Caco-2 (cell line): ENCODE measurements at regions not wholly inside any gene's neighbourhood (a gene's known extent, or its start where the extent isn't known, plus 50 kb on each side); places are given as distances from the start of the nearest gene placed in this dataset.
"Not testable (repeated sequence)": the region's sequence is repeated elsewhere in the genome, so short reads cannot be mapped to it uniquely, and the experiment has no call there.

ENCODE experiments used
- BruUV-seq: library from RNA; stranded (reverse); fragments of 400-500 nt; replicated peaks from 2 replicates; lab custom pipeline; 2021; lab: Mats Ljungman, UMichigan
- CTCF ChIA-PET: fragments of 300-600 bp; sonication (Branson Sonifier 250); formaldehyde crosslinking; loops from one replicate; lab custom pipeline; 2022; ENCODE audit warnings: antibody characterized with exemption; lab: Charles Lee
- POLR2A ChIA-PET: fragments of 300-600 bp; sonication (Branson Sonifier 250); formaldehyde crosslinking; loops from one replicate; lab custom pipeline; 2022; ENCODE audit warnings: antibody characterized with exemption; lab: Charles Lee
- DNase-seq, 2 experiments: peaks; one replicate each; pipeline versions ENCODE4 v3.0.0 to v3.0.0-alpha.2; 2020 to 2022
- H3K27me3 ChIP-seq: replicated peaks from 2 replicates; pipeline ENCODE4 v1.6.0; 2011; ENCODE audit warnings: low read length; ENCODE audit not compliant: control insufficient read depth, insufficient read depth
- H3K36me3 ChIP-seq: 2 replicates; pipeline ENCODE4 v1.5.1; 2011; ENCODE audit warnings: low read length; ENCODE audit not compliant: control insufficient read depth, insufficient read depth
- H3K4me1 ChIP-seq: fragments of 250-450 bp; sonication (Bioruptor Pico); 2 replicates; pipeline ENCODE4 v1.5.1; 2020; ENCODE audit warnings: mild to moderate bottlenecking
- H3K4me3 ChIP-seq: 2 replicates; pipeline ENCODE4 v1.5.1; 2011; ENCODE audit warnings: low read depth, mild to moderate bottlenecking, control low read depth, low read length
- H3K9me3 ChIP-seq: fragments of 250-450 bp; sonication (Bioruptor Pico); 2 replicates; pipeline ENCODE4 v1.5.1; 2020; ENCODE audit warnings: mild to moderate bottlenecking, moderate library complexity
- H3K27ac Mint-ChIP-seq: one replicate; pipeline ENCODE4 v1.8.0; 2022; ENCODE audit warnings: mixed read lengths; ENCODE audit not compliant: unreplicated experiment
- H3K27me3 Mint-ChIP-seq: one replicate; pipeline ENCODE4 v1.8.0; 2022; ENCODE audit warnings: mixed read lengths; ENCODE audit not compliant: insufficient read depth, unreplicated experiment
- H3K36me3 Mint-ChIP-seq: one replicate; pipeline ENCODE4 v1.8.0; 2022; ENCODE audit warnings: mild to moderate bottlenecking, mixed read lengths; ENCODE audit not compliant: insufficient read depth, unreplicated experiment
- H3K4me1 Mint-ChIP-seq: one replicate; pipeline ENCODE4 v1.8.0; 2022; ENCODE audit warnings: low read depth, mixed read lengths; ENCODE audit not compliant: unreplicated experiment
- H3K4me3 Mint-ChIP-seq: one replicate; pipeline ENCODE4 v1.8.0; 2022; ENCODE audit warnings: mild to moderate bottlenecking, moderate library complexity, mixed read lengths; ENCODE audit not compliant: unreplicated experiment
- H3K9me3 Mint-ChIP-seq: one replicate; pipeline ENCODE4 v1.8.0; 2022; ENCODE audit warnings: mixed read lengths; ENCODE audit not compliant: unreplicated experiment
- intact Hi-C: fragments of 100-400 bp; cut with micrococcal nuclease; formaldehyde crosslinking; loops from one replicate; pipeline ENCODE4 v1.10.0; 2022; ENCODE audit not compliant: unreplicated experiment
- TF ChIP-seq, protein P1 (sequence below), 2 experiments: fragments of 200-600 bp in 1 of 2; IDR thresholded peaks; 1 replicate in 1 of 2; 2 replicates in 1 of 2; pipeline versions ENCODE4 v1.5.1 to v1.8.0; 2011 to 2022; ENCODE audit warnings: antibody characterized with exemption in 1 of 2, control low read depth in 1 of 2, inconsistent platforms in 1 of 2, low read depth in 1 of 2, low read length in 1 of 2, mild to moderate bottlenecking in 1 of 2, moderate library complexity in 1 of 2; ENCODE audit not compliant: insufficient read depth in 1 of 2, severe bottlenecking in 1 of 2, unreplicated experiment in 1 of 2

DNA sequence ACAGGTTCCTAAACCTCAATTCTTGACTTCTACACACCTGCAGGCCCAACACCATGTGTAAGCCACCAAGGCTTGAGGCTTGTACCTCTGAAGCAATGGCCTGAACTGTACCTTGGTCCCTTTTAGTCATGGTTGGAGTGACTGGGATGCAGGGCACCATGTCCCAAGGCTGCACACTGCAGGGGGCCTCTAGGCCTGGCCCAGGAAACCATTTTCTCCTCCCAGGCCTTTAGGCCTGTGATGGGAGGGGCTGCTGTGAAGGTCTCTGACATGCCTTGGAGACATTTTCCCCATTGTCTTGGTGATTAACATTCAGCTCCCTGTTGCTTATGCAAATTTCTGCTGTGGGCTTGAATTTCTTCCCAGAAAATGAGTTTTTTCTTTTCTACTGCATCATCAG is 75.8 kb upstream of the ZNF678 start:
- Histone ChIP-seq H3K36me3 (no peaks in the 10 kb centered on the region), H3K9me3 (no peaks in the 10 kb centered on the region; the same call in 1 of the 2 replicates), H3K27me3 (no peaks in the 10 kb centered on the region), H3K4me1 (no peaks in the 10 kb centered on the region), H3K4me3 (no peak overlapping the region)
- intact Hi-C loops, result loop anchor here (10.0 kb wide), 2 partner anchors 237 to 617 kb away; partner anchors contain the start of genes C1orf35 and MRPL55
- Mint-ChIP-seq H3K4me3 (no peak overlapping the region), H3K36me3 (no peaks in the 10 kb centered on the region), H3K27ac (no peak overlapping the region), H3K4me1 (no peaks in the 10 kb centered on the region), H3K9me3 (peaks cover 18% of the 10 kb centered on the region), H3K27me3 (no peaks in the 10 kb centered on the region)
- DNase-seq, result no peak
- POLR2A ChIA-PET, result no interaction called here
- no TSS peak for BruUV-seq
- TF ChIP-seq, protein P1, sequence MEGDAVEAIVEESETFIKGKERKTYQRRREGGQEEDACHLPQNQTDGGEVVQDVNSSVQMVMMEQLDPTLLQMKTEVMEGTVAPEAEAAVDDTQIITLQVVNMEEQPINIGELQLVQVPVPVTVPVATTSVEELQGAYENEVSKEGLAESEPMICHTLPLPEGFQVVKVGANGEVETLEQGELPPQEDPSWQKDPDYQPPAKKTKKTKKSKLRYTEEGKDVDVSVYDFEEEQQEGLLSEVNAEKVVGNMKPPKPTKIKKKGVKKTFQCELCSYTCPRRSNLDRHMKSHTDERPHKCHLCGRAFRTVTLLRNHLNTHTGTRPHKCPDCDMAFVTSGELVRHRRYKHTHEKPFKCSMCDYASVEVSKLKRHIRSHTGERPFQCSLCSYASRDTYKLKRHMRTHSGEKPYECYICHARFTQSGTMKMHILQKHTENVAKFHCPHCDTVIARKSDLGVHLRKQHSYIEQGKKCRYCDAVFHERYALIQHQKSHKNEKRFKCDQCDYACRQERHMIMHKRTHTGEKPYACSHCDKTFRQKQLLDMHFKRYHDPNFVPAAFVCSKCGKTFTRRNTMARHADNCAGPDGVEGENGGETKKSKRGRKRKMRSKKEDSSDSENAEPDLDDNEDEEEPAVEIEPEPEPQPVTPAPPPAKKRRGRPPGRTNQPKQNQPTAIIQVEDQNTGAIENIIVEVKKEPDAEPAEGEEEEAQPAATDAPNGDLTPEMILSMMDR (IDR thresholded peaks at IDR 0.05; ENCODE audit: insufficient read depth in 1 of 2, low read depth in 1 of 2, low read length in 1 of 2, severe bottlenecking in 1 of 2, unreplicated experiment in 1 of 2), result no peak
- CTCF ChIA-PET, result no interaction called here

DNA sequence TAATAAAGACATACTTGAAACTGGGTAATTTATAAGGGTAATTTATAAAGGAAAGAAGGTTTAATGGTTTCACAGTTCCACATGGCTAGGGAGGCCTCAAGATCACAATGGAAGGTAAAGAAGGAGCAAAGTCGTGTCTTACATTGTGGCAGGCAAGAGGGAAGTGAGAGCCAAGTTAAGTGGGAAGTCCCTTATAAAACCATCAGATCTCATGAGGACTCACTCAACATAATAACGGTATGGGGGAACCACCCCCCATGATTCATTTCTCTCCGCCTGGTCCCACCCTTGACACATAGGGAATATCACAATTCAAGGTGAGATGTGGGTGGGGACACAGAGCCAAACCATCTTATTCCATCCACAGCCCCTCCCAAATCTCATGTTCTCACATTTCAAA is 76.8 kb upstream of the ZNF678 start:
- CTCF ChIA-PET, result no interaction called here
- H3K27ac Mint-ChIP-seq, result no peak overlapping the region
- no peak for DNase-seq
- no peak overlapping the region for H3K4me3 Mint-ChIP-seq
- POLR2A ChIA-PET, result no interaction called here
- peaks cover 18% of the 10 kb centered on the region for H3K9me3 Mint-ChIP-seq
- H3K27me3 Mint-ChIP-seq, result no peaks in the 10 kb centered on the region
- BruUV-seq, result no TSS peak
- no peaks in the 10 kb centered on the region for H3K36me3 Mint-ChIP-seq
- H3K4me1 Mint-ChIP-seq, result no peaks in the 10 kb centered on the region
- Histone ChIP-seq H3K4me3 (no peak overlapping the region), H3K9me3 (no peaks in the 10 kb centered on the region; the same call in 1 of the 2 replicates), H3K27me3 (no peaks in the 10 kb centered on the region), H3K4me1 (no peaks in the 10 kb centered on the region), H3K36me3 (no peaks in the 10 kb centered on the region)
- TF ChIP-seq, protein P1 (IDR thresholded peaks at IDR 0.05; ENCODE audit: insufficient read depth in 1 of 2, low read depth in 1 of 2, low read length in 1 of 2, severe bottlenecking in 1 of 2, unreplicated experiment in 1 of 2), result no peak
- intact Hi-C loops, result loop anchor here (10.0 kb wide), 2 partner anchors 238 to 618 kb away; partner anchors contain the start of genes C1orf35 and MRPL55

DNA sequence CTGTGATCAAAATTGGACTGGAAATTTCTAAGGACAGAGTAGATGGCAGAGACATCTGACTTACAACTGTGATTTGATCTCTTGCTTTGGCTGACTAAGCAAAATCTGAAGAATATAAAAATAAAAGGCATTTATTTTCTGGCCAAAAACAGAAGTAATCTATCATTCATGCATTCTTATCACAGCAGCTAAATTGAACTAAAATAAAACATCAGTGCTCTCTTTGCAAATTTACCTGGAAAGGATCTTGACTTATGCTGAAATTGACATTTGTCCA is 81.4 kb upstream of the ZNF678 start:
- H3K27ac Mint-ChIP-seq, result no peak overlapping the region
- no peaks in the 10 kb centered on the region for H3K36me3 ChIP-seq
- no peaks in the 10 kb centered on the region; the same call in 1 of the 2 replicates for H3K9me3 ChIP-seq
- BruUV-seq, result no TSS peak
- no peak overlapping the region for H3K4me3 ChIP-seq
- TF ChIP-seq, protein P1 (IDR thresholded peaks at IDR 0.05; ENCODE audit: insufficient read depth in 1 of 2, low read depth in 1 of 2, low read length in 1 of 2, severe bottlenecking in 1 of 2, unreplicated experiment in 1 of 2), result no peak
- peaks cover 18% of the 10 kb centered on the region for H3K9me3 Mint-ChIP-seq
- ChIA-PET POLR2A (no interaction called here), CTCF (interaction anchor here (1.0 to 1.4 kb wide), 2 partner anchors 466 to 472 kb away, joined by 3 to 5 read pairs; partner anchors contain the start of gene WNT9A)
- no peak for DNase-seq
- H3K36me3 Mint-ChIP-seq, result no peaks in the 10 kb centered on the region
- peaks cover 4% of the 10 kb centered on the region for H3K27me3 Mint-ChIP-seq
- no peaks in the 10 kb centered on the region for H3K4me1 ChIP-seq
- H3K4me3 Mint-ChIP-seq, result no peak overlapping the region
- no peaks in the 10 kb centered on the region for H3K4me1 Mint-ChIP-seq
- intact Hi-C loops, result loop anchor here (10.0 kb wide), 2 partner anchors 243 to 623 kb away; partner anchors contain the start of genes C1orf35 and MRPL55
- H3K27me3 ChIP-seq, result no peaks in the 10 kb centered on the region

DNA sequence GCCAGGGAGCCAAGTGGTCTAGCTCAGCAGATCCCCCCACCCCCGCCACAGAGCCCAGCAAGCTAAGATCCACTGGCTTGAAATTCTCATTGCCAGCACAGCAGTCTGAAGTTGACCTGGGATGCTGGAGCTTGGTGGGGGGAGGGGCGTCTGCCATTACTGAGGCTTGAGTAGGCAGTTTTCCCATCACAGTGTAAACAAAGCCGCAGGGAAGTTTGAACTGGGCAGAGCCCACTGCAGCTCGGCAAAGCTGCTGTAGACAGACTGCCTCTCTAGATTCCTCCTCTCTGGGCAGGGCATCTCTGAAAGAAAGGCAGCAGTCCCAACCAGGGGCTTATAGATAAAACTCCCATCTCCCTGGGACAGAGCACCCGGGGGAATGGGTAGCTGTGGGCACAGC is 89.3 kb upstream of the ZNF678 start:
- POLR2A ChIA-PET, result not testable (repeated sequence)

More for the DNA sequence above, 89.3 kb upstream of the ZNF678 start:
- H3K4me1 Mint-ChIP-seq, H3K4me1 ChIP-seq, H3K4me3 ChIP-seq, CTCF ChIA-PET, BruUV-seq, intact Hi-C loops, H3K4me3 Mint-ChIP-seq, H3K36me3 ChIP-seq, DNase-seq, H3K27ac Mint-ChIP-seq, H3K9me3 ChIP-seq, H3K27me3 ChIP-seq, H3K36me3 Mint-ChIP-seq: not testable (repeated sequence)
- Mint-ChIP-seq H3K27me3 (peaks cover 14% of the 10 kb centered on the region), H3K9me3 (peaks cover 11% of the 10 kb centered on the region)
